MM.1S (cell line): ENCODE measurements at regions not wholly inside any gene's neighbourhood (a gene's known extent, or its start where the extent isn't known, plus 50 kb on each side); places are given as distances from the start of the nearest gene placed in this dataset.

ENCODE experiments used
- CTCF ChIP-seq: fragments of 300-600 bp; sonication (generic); IDR thresholded peaks from 2 replicates; pipeline ENCODE4 v1.5.1; 2016; ENCODE audit warnings: antibody characterized with exemption, low read length, mixed read lengths
- EZH2 ChIP-seq: fragments of 300-600 bp; sonication (generic); optimal IDR thresholded peaks from 2 replicates; pipeline ENCODE3; 2017; ENCODE audit warnings: low read depth, mild to moderate bottlenecking, antibody characterized with exemption, low read length, mixed read lengths
- EZH2phosphoT487 ChIP-seq: fragments of 300-600 bp; sonication (generic); IDR thresholded peaks from 2 replicates; pipeline ENCODE4 v1.6.1; 2018; ENCODE audit warnings: antibody characterized with exemption, low read length

DNA sequence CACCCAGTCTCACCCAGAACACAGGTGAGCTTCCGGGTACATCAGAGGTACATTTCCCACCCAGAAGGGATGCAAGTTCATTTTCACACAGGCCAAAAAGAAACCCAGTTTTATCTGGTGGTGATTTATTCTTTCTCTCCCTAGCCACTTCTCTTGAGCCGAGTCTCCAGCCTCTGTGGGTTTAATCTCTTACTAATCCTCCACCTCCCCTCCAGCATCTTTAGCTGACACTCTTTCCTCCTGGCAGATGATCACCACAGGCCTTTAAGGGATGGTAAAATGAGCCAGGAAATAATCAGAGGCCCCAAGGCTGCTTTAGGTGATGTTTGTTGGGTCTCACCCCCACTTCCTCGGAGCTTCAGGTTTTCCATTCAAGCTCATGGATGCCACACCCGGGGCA is 145.7 kb upstream of the DLX2 start:
- no peak for TF ChIP-seq EZH2phosphoT487
- no peak for TF ChIP-seq CTCF
- TF ChIP-seq EZH2: no peak
